ENCODE measurements at regions not wholly inside any gene's neighbourhood (a gene's known extent, or its start where the extent isn't known, plus 50 kb on each side); places are given as distances from the start of the nearest gene placed in this dataset.

- TF ChIP-seq ZNF274 (IDR thresholded peaks at IDR 0.05; ENCODE audit: low read depth, low read length), result no peak
- TF ChIP-seq SUZ12 (IDR thresholded peaks at IDR 0.05; ENCODE audit: extremely low read depth, insufficient read depth, insufficient read length), result no peak
- no peak for TF ChIP-seq YY1 (IDR thresholded peaks at IDR 0.05; ENCODE audit: insufficient read depth, insufficient read length)
Measured at GRCh38 chr10:2665772-2666171, 401.6 kb upstream of the PFKP start.

Measured in NT2/D1 (cell line).